Right ventricle myocardium superior (tissue), 1 donor: ENCODE measurements at regions not wholly inside any gene's neighbourhood (a gene's known extent, or its start where the extent isn't known, plus 50 kb on each side); places are given as distances from the start of the nearest gene placed in this dataset.
"Not testable (repeated sequence)": the region's sequence is repeated elsewhere in the genome, so short reads cannot be mapped to it uniquely, and the experiment has no call there.

ENCODE experiments used
- ATAC-seq: fragments of 200-7000 bp; cut with Tn5 transposase; one replicate; pipeline ENCODE4 v1.9.1; 2020; ENCODE audit warnings: mild to moderate bottlenecking; ENCODE audit not compliant: poor library complexity
- DNase-seq: peaks from one replicate; pipeline ENCODE4 v3.0.0-alpha.2; 2020
- intact Hi-C: fragments of 100-400 bp; cut with DNase I; formaldehyde crosslinking; loops from one replicate; pipeline ENCODE4 v1.11.2; 2022
- donor health status: DM: no; HTN: yes; CAD: no; lungs with severe emphysema.

GRCh38 chr1:242839101-242839500, 314.6 kb upstream of the PLD5 start:
- intact Hi-C loops = no loop called here
- no peak for DNase-seq
- ATAC-seq = no peak

- intact Hi-C loops = no loop called here
- DNase-seq (no peak), ATAC-seq (no peak)
These were observed 311.9 kb upstream of the PLD5 start for GRCh38 chr1:242836423-242836822.

GRCh38 chr1:242828828-242829227, 304.3 kb upstream of the PLD5 start:
- intact Hi-C loops = no loop called here

GRCh38 chr1:242828199-242828598, 303.7 kb upstream of the PLD5 start:
- DNase-seq (no peak), ATAC-seq (no peak)
- intact Hi-C loops = no loop called here

More at GRCh38 chr1:242828828-242829227, 304.3 kb upstream of the PLD5 start:
- DNase-seq (no peak), ATAC-seq (no peak)

- ATAC-seq (no peak), DNase-seq (no peak)
- intact Hi-C loops = no loop called here
These were observed 303.0 kb upstream of the PLD5 start for GRCh38 chr1:242827538-242827937.

GRCh38 chr1:242826701-242827336, 302.3 kb upstream of the PLD5 start:
- DNase-seq = no peak
- ATAC-seq = no peak
- intact Hi-C loops = no loop called here

GRCh38 chr1:242824435-242824834, 299.9 kb upstream of the PLD5 start:
- intact Hi-C loops = no loop called here

GRCh38 chr1:242813490-242814091, 289.1 kb upstream of the PLD5 start:
- intact Hi-C loops = no loop called here
- DNase-seq = no peak
- no peak for ATAC-seq

More at GRCh38 chr1:242824435-242824834, 299.9 kb upstream of the PLD5 start:
- no peak for DNase-seq
- no peak for ATAC-seq

- intact Hi-C loops = no loop called here
- ATAC-seq (no peak), DNase-seq (no peak)
These were observed 286.8 kb upstream of the PLD5 start for GRCh38 chr1:242811092-242811840.

- DNase-seq = no peak
- intact Hi-C loops = no loop called here
- no peak for ATAC-seq
These were observed 281.8 kb upstream of the PLD5 start for GRCh38 chr1:242806324-242806723.

- intact Hi-C loops, DNase-seq, ATAC-seq: not testable (repeated sequence)
These were observed 280.9 kb upstream of the PLD5 start for GRCh38 chr1:242805360-242805759.

- ATAC-seq (no peak), DNase-seq (no peak)
- intact Hi-C loops = no loop called here
These were observed 278.5 kb upstream of the PLD5 start for GRCh38 chr1:242802973-242803372.

GRCh38 chr1:242800521-242800920, 276.0 kb upstream of the PLD5 start:
- intact Hi-C loops = no loop called here
- DNase-seq (no peak), ATAC-seq (no peak)

- intact Hi-C loops = no loop called here
- DNase-seq = no peak
- ATAC-seq = no peak
These were observed 273.4 kb upstream of the PLD5 start for GRCh38 chr1:242797856-242798255.

GRCh38 chr1:242788771-242789170, 264.3 kb upstream of the PLD5 start:
- ATAC-seq = no peak
- DNase-seq = no peak

GRCh38 chr1:242787968-242788367, 263.5 kb upstream of the PLD5 start:
- DNase-seq (no peak), ATAC-seq (no peak)
- intact Hi-C loops = no loop called here

More at GRCh38 chr1:242788771-242789170, 264.3 kb upstream of the PLD5 start:
- intact Hi-C loops = no loop called here

- ATAC-seq (no peak), DNase-seq (no peak)
- intact Hi-C loops = no loop called here
These were observed 260.3 kb upstream of the PLD5 start for GRCh38 chr1:242784807-242785206.

GRCh38 chr1:242784084-242784483, 259.6 kb upstream of the PLD5 start:
- ATAC-seq = no peak
- DNase-seq = no peak
- intact Hi-C loops = no loop called here

- ATAC-seq (no peak), DNase-seq (no peak)
- intact Hi-C loops = no loop called here
These were observed 249.8 kb upstream of the PLD5 start for GRCh38 chr1:242774256-242774655.

- ATAC-seq (no peak), DNase-seq (no peak)
- intact Hi-C loops = no loop called here
These were observed 245.9 kb upstream of the PLD5 start for GRCh38 chr1:242770366-242770765.
